Panc1 (cell line): ENCODE measurements at regions not wholly inside any gene's neighbourhood (a gene's known extent, or its start where the extent isn't known, plus 50 kb on each side); places are given as distances from the start of the nearest gene placed in this dataset.

ENCODE experiments used
- ATAC-seq: fragments of 200-7000 bp; cut with Tn5 transposase; 2 replicates; pipeline ENCODE4 v1.9.1; 2020; ENCODE audit warnings: mild to moderate bottlenecking, moderate library complexity
- BruUV-seq: library from RNA; stranded (reverse); fragments of 400-500 nt; replicated peaks from 2 replicates; lab custom pipeline; 2021; lab: Mats Ljungman, UMichigan
- CTCF ChIA-PET: fragments of 300-600 bp; sonication (Branson Sonifier 250); formaldehyde crosslinking; loops from one replicate; lab custom pipeline; 2022; ENCODE audit warnings: antibody characterized with exemption; lab: Charles Lee
- POLR2A ChIA-PET: fragments of 300-600 bp; sonication (Branson Sonifier 250); formaldehyde crosslinking; loops from one replicate; lab custom pipeline; 2022; ENCODE audit warnings: antibody characterized with exemption; lab: Charles Lee
- DNase-seq: peaks from one replicate; pipeline ENCODE4 v3.0.0-alpha.2; 2010; ENCODE audit warnings: low read depth, low spot score
- H3K27ac ChIP-seq: 2 replicates; pipeline ENCODE4 v1.5.1; 2011; ENCODE audit warnings: mild to moderate bottlenecking, low read length, inconsistent platforms
- H3K27me3 ChIP-seq: fragments of 200-500 bp; sonication (Bioruptor generic); 2 replicates; pipeline ENCODE4 v1.6.0; 2014; ENCODE audit warnings: low read length, inconsistent platforms; ENCODE audit not compliant: control insufficient read depth, insufficient read depth
- H3K36me3 ChIP-seq: fragments of 200-500 bp; sonication (Bioruptor generic); 2 replicates; pipeline ENCODE4 v1.5.1; 2014; ENCODE audit warnings: inconsistent platforms, mild to moderate bottlenecking, low read length, moderate library complexity; ENCODE audit not compliant: control insufficient read depth, insufficient read depth
- H3K4me1 ChIP-seq: 2 replicates; pipeline ENCODE4 v1.5.1; 2011; ENCODE audit warnings: inconsistent platforms, mild to moderate bottlenecking, low read length, moderate library complexity; ENCODE audit not compliant: control insufficient read depth, insufficient read depth
- H3K4me3 ChIP-seq, 2 experiments: 2 replicates each; pipeline ENCODE4 v1.5.1; 2011 to 2012; ENCODE audit warnings: low read depth in 2 of 2, low read length in 2 of 2, mild to moderate bottlenecking in 2 of 2, inconsistent platforms in 1 of 2, moderate library complexity in 1 of 2
- H3K9me3 ChIP-seq: fragments of 200-500 bp; sonication (Bioruptor generic); 2 replicates; pipeline ENCODE4 v1.5.1; 2014; ENCODE audit warnings: low read depth, mild to moderate bottlenecking, inconsistent platforms, low read length, moderate library complexity; ENCODE audit not compliant: control insufficient read depth, insufficient read depth
- POLR2AphosphoS5 ChIP-seq: IDR thresholded peaks from 2 replicates; pipeline ENCODE4 v1.6.1; 2012; ENCODE audit warnings: mild to moderate bottlenecking, low read depth, low read length, moderate library complexity
- SIN3A ChIP-seq: IDR thresholded peaks from 2 replicates; pipeline ENCODE4 v1.6.1; 2012; ENCODE audit warnings: low read depth, mild to moderate bottlenecking, low read length, moderate library complexity, borderline replicate concordance; ENCODE audit not compliant: insufficient read depth
- TCF7L2 ChIP-seq: IDR thresholded peaks from 2 replicates; pipeline ENCODE4 v1.6.1; 2011; ENCODE audit warnings: mild to moderate bottlenecking, low read depth, low read length, inconsistent platforms
- in situ Hi-C: cut with HindIII; loops from 2 replicates; pipeline ENCODE4 v1.10.0; 2016; ENCODE audit warnings: low sequenced_read_pairs, low pct_unique_long_range_greater_than_20kb
- intact Hi-C: fragments of 100-400 bp; cut with micrococcal nuclease; formaldehyde crosslinking; loops from one replicate; pipeline ENCODE4 v1.10.0; 2022; ENCODE audit not compliant: unreplicated experiment
- TF ChIP-seq, protein P1 (sequence below): fragments of 450-650 bp; IDR thresholded peaks from 2 replicates; pipeline ENCODE4 v1.5.1; 2017; ENCODE audit warnings: mild to moderate bottlenecking
- TF ChIP-seq, protein P2 (sequence below), 2 experiments: IDR thresholded peaks; 2 replicates each; pipeline ENCODE4 v1.6.1; 2011 to 2012; ENCODE audit warnings: low read depth in 2 of 2, control low read depth in 1 of 2, low read length in 1 of 2, mild to moderate bottlenecking in 1 of 2, moderate library complexity in 1 of 2; ENCODE audit not compliant: insufficient read depth in 1 of 2

DNA sequence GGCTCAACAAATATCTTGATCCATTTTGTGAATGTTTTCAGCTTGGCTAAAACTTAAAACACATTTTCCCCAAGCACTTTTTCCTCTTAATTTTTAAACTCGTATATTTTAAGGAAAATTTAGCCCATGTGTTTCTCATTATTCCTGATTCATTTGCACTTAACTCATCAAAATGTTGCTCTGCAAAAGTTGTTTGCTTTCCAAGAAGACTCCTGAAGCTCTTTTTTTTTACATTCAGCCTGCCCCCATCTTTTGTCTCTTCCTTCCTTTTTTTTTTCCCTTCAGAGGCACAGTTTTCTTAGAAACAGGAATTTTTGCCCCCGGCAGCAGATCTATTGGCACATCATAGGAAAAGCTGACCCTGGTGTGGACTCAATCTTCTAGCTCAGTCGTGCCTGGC is 155.0 kb upstream of the SALL1 start:
- ChIA-PET POLR2A (no interaction called here), CTCF (no interaction called here)
- intact Hi-C loops = no loop called here

GRCh38 chr16:51305337-51305736 is 154.3 kb upstream of the SALL1 start:
- Histone ChIP-seq H3K4me3 (no peak overlapping the region), H3K9me3 (no peaks in the 10 kb centered on the region), H3K27ac (no peak overlapping the region), H3K27me3 (no peaks in the 10 kb centered on the region), H3K36me3 (no peaks in the 10 kb centered on the region), H3K4me1 (no peaks in the 10 kb centered on the region)
- ATAC-seq (no peak), DNase-seq (no peak)
- intact Hi-C loops = no loop called here
- no peak for TF ChIP-seq POLR2AphosphoS5
- TF ChIP-seq, protein P1, sequence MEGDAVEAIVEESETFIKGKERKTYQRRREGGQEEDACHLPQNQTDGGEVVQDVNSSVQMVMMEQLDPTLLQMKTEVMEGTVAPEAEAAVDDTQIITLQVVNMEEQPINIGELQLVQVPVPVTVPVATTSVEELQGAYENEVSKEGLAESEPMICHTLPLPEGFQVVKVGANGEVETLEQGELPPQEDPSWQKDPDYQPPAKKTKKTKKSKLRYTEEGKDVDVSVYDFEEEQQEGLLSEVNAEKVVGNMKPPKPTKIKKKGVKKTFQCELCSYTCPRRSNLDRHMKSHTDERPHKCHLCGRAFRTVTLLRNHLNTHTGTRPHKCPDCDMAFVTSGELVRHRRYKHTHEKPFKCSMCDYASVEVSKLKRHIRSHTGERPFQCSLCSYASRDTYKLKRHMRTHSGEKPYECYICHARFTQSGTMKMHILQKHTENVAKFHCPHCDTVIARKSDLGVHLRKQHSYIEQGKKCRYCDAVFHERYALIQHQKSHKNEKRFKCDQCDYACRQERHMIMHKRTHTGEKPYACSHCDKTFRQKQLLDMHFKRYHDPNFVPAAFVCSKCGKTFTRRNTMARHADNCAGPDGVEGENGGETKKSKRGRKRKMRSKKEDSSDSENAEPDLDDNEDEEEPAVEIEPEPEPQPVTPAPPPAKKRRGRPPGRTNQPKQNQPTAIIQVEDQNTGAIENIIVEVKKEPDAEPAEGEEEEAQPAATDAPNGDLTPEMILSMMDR = no peak
- no peak for TF ChIP-seq TCF7L2
- TF ChIP-seq, protein P2, sequence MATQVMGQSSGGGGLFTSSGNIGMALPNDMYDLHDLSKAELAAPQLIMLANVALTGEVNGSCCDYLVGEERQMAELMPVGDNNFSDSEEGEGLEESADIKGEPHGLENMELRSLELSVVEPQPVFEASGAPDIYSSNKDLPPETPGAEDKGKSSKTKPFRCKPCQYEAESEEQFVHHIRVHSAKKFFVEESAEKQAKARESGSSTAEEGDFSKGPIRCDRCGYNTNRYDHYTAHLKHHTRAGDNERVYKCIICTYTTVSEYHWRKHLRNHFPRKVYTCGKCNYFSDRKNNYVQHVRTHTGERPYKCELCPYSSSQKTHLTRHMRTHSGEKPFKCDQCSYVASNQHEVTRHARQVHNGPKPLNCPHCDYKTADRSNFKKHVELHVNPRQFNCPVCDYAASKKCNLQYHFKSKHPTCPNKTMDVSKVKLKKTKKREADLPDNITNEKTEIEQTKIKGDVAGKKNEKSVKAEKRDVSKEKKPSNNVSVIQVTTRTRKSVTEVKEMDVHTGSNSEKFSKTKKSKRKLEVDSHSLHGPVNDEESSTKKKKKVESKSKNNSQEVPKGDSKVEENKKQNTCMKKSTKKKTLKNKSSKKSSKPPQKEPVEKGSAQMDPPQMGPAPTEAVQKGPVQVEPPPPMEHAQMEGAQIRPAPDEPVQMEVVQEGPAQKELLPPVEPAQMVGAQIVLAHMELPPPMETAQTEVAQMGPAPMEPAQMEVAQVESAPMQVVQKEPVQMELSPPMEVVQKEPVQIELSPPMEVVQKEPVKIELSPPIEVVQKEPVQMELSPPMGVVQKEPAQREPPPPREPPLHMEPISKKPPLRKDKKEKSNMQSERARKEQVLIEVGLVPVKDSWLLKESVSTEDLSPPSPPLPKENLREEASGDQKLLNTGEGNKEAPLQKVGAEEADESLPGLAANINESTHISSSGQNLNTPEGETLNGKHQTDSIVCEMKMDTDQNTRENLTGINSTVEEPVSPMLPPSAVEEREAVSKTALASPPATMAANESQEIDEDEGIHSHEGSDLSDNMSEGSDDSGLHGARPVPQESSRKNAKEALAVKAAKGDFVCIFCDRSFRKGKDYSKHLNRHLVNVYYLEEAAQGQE (IDR thresholded peaks at IDR 0.05; ENCODE audit: insufficient read depth in 1 of 2, low read depth in 2 of 2, low read length in 1 of 2) = no peak
- no peak for TF ChIP-seq SIN3A
- in situ Hi-C loops = no loop called here
- POLR2A ChIA-PET = no interaction called here
- BruUV-seq = no TSS peak
- CTCF ChIA-PET = no interaction called here

More for the DNA sequence above, 155.0 kb upstream of the SALL1 start:
- no peaks in the 10 kb centered on the region for H3K27me3 ChIP-seq
- no peaks in the 10 kb centered on the region for H3K4me1 ChIP-seq
- no peak for ATAC-seq
- no peaks in the 10 kb centered on the region for H3K9me3 ChIP-seq
- H3K4me3 ChIP-seq = no peak overlapping the region
- no peak for DNase-seq
- in situ Hi-C loops = no loop called here
- no peaks in the 10 kb centered on the region for H3K36me3 ChIP-seq
- no TSS peak for BruUV-seq
- no peak overlapping the region for H3K27ac ChIP-seq
- TF ChIP-seq, protein P1 = no peak
- no peak for TF ChIP-seq SIN3A
- no peak for TF ChIP-seq TCF7L2
- TF ChIP-seq, protein P2 (IDR thresholded peaks at IDR 0.05; ENCODE audit: insufficient read depth in 1 of 2, low read depth in 2 of 2, low read length in 1 of 2) = no peak
- no peak for TF ChIP-seq POLR2AphosphoS5
